H1 (cell line): ENCODE measurements at regions not wholly inside any gene's neighbourhood (a gene's known extent, or its start where the extent isn't known, plus 50 kb on each side); places are given as distances from the start of the nearest gene placed in this dataset.

Experiments
- POU5F1 ChIP-seq: IDR thresholded peaks from 2 replicates; pipeline ENCODE4 v1.6.1; 2011; ENCODE audit warnings: low read depth, mild to moderate bottlenecking, low read length, moderate library complexity
- RNF2 ChIP-seq: fragments of 200-900, 300-1000 bp; sonication (generic); IDR thresholded peaks from 2 replicates; pipeline ENCODE4 v1.7.1; 2016; ENCODE audit warnings: borderline replicate concordance, low read depth, mild to moderate bottlenecking, antibody characterized with exemption, low read length; ENCODE audit not compliant: poor library complexity, severe bottlenecking; ENCODE audit errors: missing control alignments
- RXRA ChIP-seq: IDR thresholded peaks from 2 replicates; pipeline ENCODE4 v1.6.1; 2011; ENCODE audit warnings: low read depth, mild to moderate bottlenecking, low read length, moderate library complexity; ENCODE audit not compliant: insufficient read depth
- TAF7 ChIP-seq: optimal IDR thresholded peaks from 2 replicates; pipeline ENCODE3; 2011; ENCODE audit warnings: low read depth, mild to moderate bottlenecking, inconsistent platforms, low read length, moderate library complexity, borderline replicate concordance
- ZNF274 ChIP-seq: IDR thresholded peaks from 2 replicates; pipeline ENCODE4 v1.7.0; 2012; ENCODE audit warnings: low read length, borderline replicate concordance; ENCODE audit errors: extremely low read depth
- TF ChIP-seq, protein P1 (sequence below): fragments of 300-600 bp; sonication (generic); IDR thresholded peaks from 2 replicates; pipeline ENCODE4 v1.7.1; 2012; ENCODE audit warnings: low read length, moderate library complexity, mild to moderate bottlenecking, inconsistent platforms; ENCODE audit not compliant: insufficient replicate concordance
- TF ChIP-seq, protein P2 (sequence below): IDR thresholded peaks from 2 replicates; pipeline ENCODE4 v1.6.1; 2012; ENCODE audit warnings: low read length, inconsistent platforms

DNA sequence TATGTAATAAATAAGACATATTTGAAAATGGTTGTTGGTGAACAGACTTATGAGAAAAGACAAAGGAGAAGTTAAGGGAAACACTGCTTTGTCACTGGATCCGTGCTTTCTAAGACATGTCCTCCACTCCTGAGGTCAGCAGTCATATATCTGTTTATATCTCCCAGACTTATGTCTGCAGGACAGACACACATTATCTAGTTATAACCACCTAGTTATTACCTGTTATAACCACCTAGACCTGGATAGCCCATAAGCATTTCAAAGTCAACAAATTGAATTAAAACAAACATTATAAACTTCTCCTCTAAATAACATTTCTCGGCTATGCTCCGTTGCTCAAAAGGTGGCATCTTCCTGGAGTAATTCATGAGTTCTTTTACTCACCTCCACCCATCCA is 96.4 kb downstream of the SPRY2 start (continued):
- TF ChIP-seq, protein P1, sequence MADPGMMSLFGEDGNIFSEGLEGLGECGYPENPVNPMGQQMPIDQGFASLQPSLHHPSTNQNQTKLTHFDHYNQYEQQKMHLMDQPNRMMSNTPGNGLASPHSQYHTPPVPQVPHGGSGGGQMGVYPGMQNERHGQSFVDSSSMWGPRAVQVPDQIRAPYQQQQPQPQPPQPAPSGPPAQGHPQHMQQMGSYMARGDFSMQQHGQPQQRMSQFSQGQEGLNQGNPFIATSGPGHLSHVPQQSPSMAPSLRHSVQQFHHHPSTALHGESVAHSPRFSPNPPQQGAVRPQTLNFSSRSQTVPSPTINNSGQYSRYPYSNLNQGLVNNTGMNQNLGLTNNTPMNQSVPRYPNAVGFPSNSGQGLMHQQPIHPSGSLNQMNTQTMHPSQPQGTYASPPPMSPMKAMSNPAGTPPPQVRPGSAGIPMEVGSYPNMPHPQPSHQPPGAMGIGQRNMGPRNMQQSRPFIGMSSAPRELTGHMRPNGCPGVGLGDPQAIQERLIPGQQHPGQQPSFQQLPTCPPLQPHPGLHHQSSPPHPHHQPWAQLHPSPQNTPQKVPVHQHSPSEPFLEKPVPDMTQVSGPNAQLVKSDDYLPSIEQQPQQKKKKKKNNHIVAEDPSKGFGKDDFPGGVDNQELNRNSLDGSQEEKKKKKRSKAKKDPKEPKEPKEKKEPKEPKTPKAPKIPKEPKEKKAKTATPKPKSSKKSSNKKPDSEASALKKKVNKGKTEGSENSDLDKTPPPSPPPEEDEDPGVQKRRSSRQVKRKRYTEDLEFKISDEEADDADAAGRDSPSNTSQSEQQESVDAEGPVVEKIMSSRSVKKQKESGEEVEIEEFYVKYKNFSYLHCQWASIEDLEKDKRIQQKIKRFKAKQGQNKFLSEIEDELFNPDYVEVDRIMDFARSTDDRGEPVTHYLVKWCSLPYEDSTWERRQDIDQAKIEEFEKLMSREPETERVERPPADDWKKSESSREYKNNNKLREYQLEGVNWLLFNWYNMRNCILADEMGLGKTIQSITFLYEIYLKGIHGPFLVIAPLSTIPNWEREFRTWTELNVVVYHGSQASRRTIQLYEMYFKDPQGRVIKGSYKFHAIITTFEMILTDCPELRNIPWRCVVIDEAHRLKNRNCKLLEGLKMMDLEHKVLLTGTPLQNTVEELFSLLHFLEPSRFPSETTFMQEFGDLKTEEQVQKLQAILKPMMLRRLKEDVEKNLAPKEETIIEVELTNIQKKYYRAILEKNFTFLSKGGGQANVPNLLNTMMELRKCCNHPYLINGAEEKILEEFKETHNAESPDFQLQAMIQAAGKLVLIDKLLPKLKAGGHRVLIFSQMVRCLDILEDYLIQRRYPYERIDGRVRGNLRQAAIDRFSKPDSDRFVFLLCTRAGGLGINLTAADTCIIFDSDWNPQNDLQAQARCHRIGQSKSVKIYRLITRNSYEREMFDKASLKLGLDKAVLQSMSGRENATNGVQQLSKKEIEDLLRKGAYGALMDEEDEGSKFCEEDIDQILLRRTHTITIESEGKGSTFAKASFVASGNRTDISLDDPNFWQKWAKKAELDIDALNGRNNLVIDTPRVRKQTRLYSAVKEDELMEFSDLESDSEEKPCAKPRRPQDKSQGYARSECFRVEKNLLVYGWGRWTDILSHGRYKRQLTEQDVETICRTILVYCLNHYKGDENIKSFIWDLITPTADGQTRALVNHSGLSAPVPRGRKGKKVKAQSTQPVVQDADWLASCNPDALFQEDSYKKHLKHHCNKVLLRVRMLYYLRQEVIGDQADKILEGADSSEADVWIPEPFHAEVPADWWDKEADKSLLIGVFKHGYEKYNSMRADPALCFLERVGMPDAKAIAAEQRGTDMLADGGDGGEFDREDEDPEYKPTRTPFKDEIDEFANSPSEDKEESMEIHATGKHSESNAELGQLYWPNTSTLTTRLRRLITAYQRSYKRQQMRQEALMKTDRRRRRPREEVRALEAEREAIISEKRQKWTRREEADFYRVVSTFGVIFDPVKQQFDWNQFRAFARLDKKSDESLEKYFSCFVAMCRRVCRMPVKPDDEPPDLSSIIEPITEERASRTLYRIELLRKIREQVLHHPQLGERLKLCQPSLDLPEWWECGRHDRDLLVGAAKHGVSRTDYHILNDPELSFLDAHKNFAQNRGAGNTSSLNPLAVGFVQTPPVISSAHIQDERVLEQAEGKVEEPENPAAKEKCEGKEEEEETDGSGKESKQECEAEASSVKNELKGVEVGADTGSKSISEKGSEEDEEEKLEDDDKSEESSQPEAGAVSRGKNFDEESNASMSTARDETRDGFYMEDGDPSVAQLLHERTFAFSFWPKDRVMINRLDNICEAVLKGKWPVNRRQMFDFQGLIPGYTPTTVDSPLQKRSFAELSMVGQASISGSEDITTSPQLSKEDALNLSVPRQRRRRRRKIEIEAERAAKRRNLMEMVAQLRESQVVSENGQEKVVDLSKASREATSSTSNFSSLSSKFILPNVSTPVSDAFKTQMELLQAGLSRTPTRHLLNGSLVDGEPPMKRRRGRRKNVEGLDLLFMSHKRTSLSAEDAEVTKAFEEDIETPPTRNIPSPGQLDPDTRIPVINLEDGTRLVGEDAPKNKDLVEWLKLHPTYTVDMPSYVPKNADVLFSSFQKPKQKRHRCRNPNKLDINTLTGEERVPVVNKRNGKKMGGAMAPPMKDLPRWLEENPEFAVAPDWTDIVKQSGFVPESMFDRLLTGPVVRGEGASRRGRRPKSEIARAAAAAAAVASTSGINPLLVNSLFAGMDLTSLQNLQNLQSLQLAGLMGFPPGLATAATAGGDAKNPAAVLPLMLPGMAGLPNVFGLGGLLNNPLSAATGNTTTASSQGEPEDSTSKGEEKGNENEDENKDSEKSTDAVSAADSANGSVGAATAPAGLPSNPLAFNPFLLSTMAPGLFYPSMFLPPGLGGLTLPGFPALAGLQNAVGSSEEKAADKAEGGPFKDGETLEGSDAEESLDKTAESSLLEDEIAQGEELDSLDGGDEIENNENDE = no peak
- TF ChIP-seq ZNF274 (no peak), TAF7 (no peak), RXRA (no peak), POU5F1 (no peak), RNF2 (no peak)
- TF ChIP-seq, protein P2, sequence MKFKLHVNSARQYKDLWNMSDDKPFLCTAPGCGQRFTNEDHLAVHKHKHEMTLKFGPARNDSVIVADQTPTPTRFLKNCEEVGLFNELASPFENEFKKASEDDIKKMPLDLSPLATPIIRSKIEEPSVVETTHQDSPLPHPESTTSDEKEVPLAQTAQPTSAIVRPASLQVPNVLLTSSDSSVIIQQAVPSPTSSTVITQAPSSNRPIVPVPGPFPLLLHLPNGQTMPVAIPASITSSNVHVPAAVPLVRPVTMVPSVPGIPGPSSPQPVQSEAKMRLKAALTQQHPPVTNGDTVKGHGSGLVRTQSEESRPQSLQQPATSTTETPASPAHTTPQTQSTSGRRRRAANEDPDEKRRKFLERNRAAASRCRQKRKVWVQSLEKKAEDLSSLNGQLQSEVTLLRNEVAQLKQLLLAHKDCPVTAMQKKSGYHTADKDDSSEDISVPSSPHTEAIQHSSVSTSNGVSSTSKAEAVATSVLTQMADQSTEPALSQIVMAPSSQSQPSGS = no peak
- TF ChIP-seq, all 59 proteins: peak for 0
